Spleen (tissue), 11 donors: ENCODE measurements at regions not wholly inside any gene's neighbourhood (a gene's known extent, or its start where the extent isn't known, plus 50 kb on each side); places are given as distances from the start of the nearest gene placed in this dataset.
"Not testable (repeated sequence)": the region's sequence is repeated elsewhere in the genome, so short reads cannot be mapped to it uniquely, and the experiment has no call there.

Experiments used
- DNase-seq: peaks from one replicate; pipeline ENCODE4 v3.0.0-alpha.2; 2020
- H3K27ac ChIP-seq, 8 donors: fragments of 200-600 bp; sonication (generic) in 7 of 8; 1 replicate in 4 of 8; 2 replicates in 4 of 8; pipeline versions ENCODE4 v1.5.0 to v1.8.0; 2016 to 2021; ENCODE audit warnings: inconsistent platforms in 4 of 8, mild to moderate bottlenecking in 4 of 8, moderate library complexity in 1 of 8
- H3K27me3 ChIP-seq, 7 donors: fragments of 200-600 bp; sonication (generic) in 6 of 7; replicated peaks in 1 of 7; 1 replicate in 4 of 7; 2 replicates in 3 of 7; pipeline versions ENCODE4 v1.5.0 to v1.8.0; 2016 to 2021; ENCODE audit warnings: inconsistent platforms in 3 of 7, mild to moderate bottlenecking in 1 of 7
- H3K36me3 ChIP-seq, 6 donors: fragments of 200-600 bp; sonication (generic) in 5 of 6; 1 replicate in 4 of 6; 2 replicates in 2 of 6; pipeline versions ENCODE4 v1.5.0 to v1.8.0; 2016 to 2021; ENCODE audit warnings: inconsistent platforms in 2 of 6
- H3K4me1 ChIP-seq, 6 donors: fragments of 200-600 bp; sonication (generic) in 5 of 6; 1 replicate in 3 of 6; 2 replicates in 3 of 6; pipeline versions ENCODE4 v1.5.0 to v1.8.0; 2016 to 2021; ENCODE audit warnings: inconsistent platforms in 3 of 6
- H3K4me3 ChIP-seq, 8 donors: fragments of 200-600 bp; sonication (generic) in 7 of 8; 1 replicate in 4 of 8; 2 replicates in 4 of 8; pipeline versions ENCODE4 v1.5.0 to v1.8.0; 2016 to 2021; ENCODE audit warnings: inconsistent platforms in 4 of 8, mild to moderate bottlenecking in 4 of 8, moderate library complexity in 2 of 8
- H3K9me3 ChIP-seq, 8 donors: fragments of 200-600 bp; sonication (generic) in 7 of 8; 1 replicate in 4 of 8; 2 replicates in 4 of 8; pipeline versions ENCODE4 v1.5.0 to v1.8.0; 2016 to 2021; ENCODE audit warnings: inconsistent platforms in 4 of 8
- CTCF ChIP-seq, 11 experiments: fragments of 200-600 bp in 7 of 11; fragments of 450-650 bp in 4 of 11; sonication (generic) in 4 of 11; IDR thresholded peaks in 8 of 11; conservative IDR thresholded peaks in 3 of 11; 1 replicate in 7 of 11; 2 replicates in 4 of 11; pipeline versions ENCODE4 v1.4.0 to v1.8.0; 2016 to 2021; ENCODE audit warnings: antibody characterized with exemption in 11 of 11, inconsistent platforms in 4 of 11, mild to moderate bottlenecking in 1 of 11
- POLR2A ChIP-seq, 3 donors: fragments of 450-650 bp; IDR thresholded peaks; one replicate each; pipeline ENCODE4 v1.5.1; 2017; ENCODE audit warnings: antibody characterized with exemption in 3 of 3, mild to moderate bottlenecking in 1 of 3
- POLR2AphosphoS5 ChIP-seq, 3 donors: sonication (generic); formaldehyde crosslinking; IDR thresholded peaks; one replicate each; pipeline ENCODE4 v1.5.1; 2017; ENCODE audit warnings: antibody characterized with exemption in 3 of 3
- WGBS, 5 donors: extraction: QIAGEN DNeasy Blood & Tissue Kit in 3 of 5; methylation state at CpG; one replicate each; pipeline versions ENCODE4 v1.1.5 to v1.1.7; 2013 to 2018; 5-methylcytosine and 5-hydroxymethylcytosine counted together
- intact Hi-C: fragments of 100-400 bp; cut with DNase I; formaldehyde crosslinking; loops from one replicate; pipeline ENCODE4 v1.15.0; 2023; ENCODE audit warnings: low total_unique reads
- donor health status: healthy with polysubstance abuse.
- donor health status: DM: no; HTN: no; CAD: no; lungs with moderate emphysema.
- donor health status: DM: no; HTN: no; CAD: no.
- donor health status: Bipolar disorder and iron deficiency.
- donor health status: healthy.
- donor health status: DM: no; HTN: no; CAD: no.
- donor health status: DM: yes; HTN: yes; CAD: no.

- Histone ChIP-seq H3K27me3 (no peaks in the 10 kb centered on the region), H3K27ac (no peak overlapping the region), H3K4me3 (no peak overlapping the region), H3K9me3 (peaks cover 0 to 9% (median 5%) of the 10 kb centered on the region in 8 donors), H3K36me3 (no peaks in the 10 kb centered on the region), H3K4me1 (no peaks in the 10 kb centered on the region)
- WGBS, 5 donors: 67 to 76% (median 70%) methylated on average over 14 of the region's 14 CpGs
- TF ChIP-seq POLR2AphosphoS5 (IDR thresholded peaks at IDR 0.05) (no peak), CTCF (IDR thresholded peaks at IDR 0.05 in 8 of 11, conservative IDR thresholded peaks at IDR 0.05 in 3 of 11) (no peak), POLR2A (IDR thresholded peaks at IDR 0.05) (no peak)
- DNase-seq: no peak
- intact Hi-C loops: no loop called here
Measured at GRCh38 chr22:26941896-26942636, 284.7 kb downstream of the MIAT start.

DNA sequence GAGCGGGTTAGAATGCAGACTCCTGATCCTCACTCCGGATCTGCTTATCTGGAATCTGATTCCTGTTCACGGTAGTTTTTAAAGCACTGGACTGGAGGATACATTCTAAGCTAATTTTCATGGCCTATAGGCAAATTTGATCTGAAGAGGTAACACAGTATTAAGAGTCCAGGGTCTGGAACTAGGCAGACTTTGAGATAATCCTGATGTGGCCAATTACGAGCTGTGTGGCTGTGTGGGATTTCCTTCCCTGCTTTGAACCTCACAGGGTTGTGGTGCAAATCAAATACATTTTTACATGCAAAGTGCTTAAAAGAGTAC, 285.2 kb downstream of the MIAT start:
- Histone ChIP-seq H3K4me1 (no peaks in the 10 kb centered on the region), H3K36me3 (no peaks in the 10 kb centered on the region), H3K27me3 (no peaks in the 10 kb centered on the region), H3K9me3 (peaks cover 0 to 3% (median under 1%) of the 10 kb centered on the region in 8 donors), H3K4me3 (no peak overlapping the region), H3K27ac (no peak overlapping the region)
- 49 to 80% (median 75%) methylated on average over 4 of the region's 4 CpGs for WGBS, 5 donors
- TF ChIP-seq CTCF (IDR thresholded peaks at IDR 0.05 in 8 of 11, conservative IDR thresholded peaks at IDR 0.05 in 3 of 11) (no peak), POLR2AphosphoS5 (IDR thresholded peaks at IDR 0.05) (no peak), POLR2A (IDR thresholded peaks at IDR 0.05) (no peak)
- no peak for DNase-seq
- intact Hi-C loops: no loop called here

- no peaks in the 10 kb centered on the region for H3K9me3 ChIP-seq
- H3K36me3 ChIP-seq: no peaks in the 10 kb centered on the region
- no peak for DNase-seq
- H3K27me3 ChIP-seq: peaks cover 0 to under 1% (median 0%) of the 10 kb centered on the region in 7 donors
- WGBS, 5 donors: 44 to 77% (median 72%) methylated on average over 1 of the region's 1 CpG
- intact Hi-C loops: no loop called here
- TF ChIP-seq POLR2AphosphoS5 (IDR thresholded peaks at IDR 0.05): no peak
- H3K4me1 ChIP-seq: no peaks in the 10 kb centered on the region
- no peak overlapping the region for H3K27ac ChIP-seq
- H3K4me3 ChIP-seq: no peak overlapping the region
Measured at GRCh38 chr22:26945565-26945964, 288.2 kb downstream of the MIAT start.

- H3K9me3 ChIP-seq: no peaks in the 10 kb centered on the region
- H3K27me3 ChIP-seq: peaks cover 0 to 36% (median 5%) of the 10 kb centered on the region in 7 donors
- no peak overlapping the region for H3K27ac ChIP-seq
- TF ChIP-seq POLR2A (IDR thresholded peaks at IDR 0.05) (no peak), CTCF (IDR thresholded peaks at IDR 0.05 in 8 of 11, conservative IDR thresholded peaks at IDR 0.05 in 3 of 11) (no peak), POLR2AphosphoS5 (IDR thresholded peaks at IDR 0.05) (no peak)
- no peaks in the 10 kb centered on the region for H3K36me3 ChIP-seq
- peaks cover 0 to 8% (median 0%) of the 10 kb centered on the region in 6 donors for H3K4me1 ChIP-seq
- 28 to 86% (median 52%) methylated on average over 3 of the region's 3 CpGs for WGBS, 5 donors
- H3K4me3 ChIP-seq: no peak overlapping the region
- no peak for DNase-seq
- intact Hi-C loops: no loop called here
Measured at GRCh38 chr22:26949193-26949592, 291.8 kb downstream of the MIAT start.

DNA sequence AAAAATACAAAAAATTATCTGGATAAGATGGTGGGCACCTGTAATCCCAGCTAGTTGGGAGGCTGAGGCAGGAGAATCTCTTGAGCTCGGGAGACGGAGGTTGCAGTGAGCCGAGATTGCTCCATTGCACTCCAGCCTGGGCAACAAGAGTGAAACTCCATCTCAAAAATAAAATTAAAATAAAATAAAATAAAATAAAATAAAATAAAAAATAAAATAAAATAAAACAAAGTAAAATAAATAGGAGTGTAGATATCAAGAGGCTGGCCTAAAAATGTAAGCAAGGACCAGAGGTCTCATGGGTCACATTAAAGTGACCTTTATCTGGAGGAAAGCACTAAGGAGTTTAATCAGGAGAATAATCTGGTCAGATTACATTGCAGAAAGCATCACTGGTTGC, 293.8 kb downstream of the MIAT start:
- H3K9me3 ChIP-seq, DNase-seq, H3K27ac ChIP-seq, intact Hi-C loops, H3K4me3 ChIP-seq, H3K4me1 ChIP-seq, H3K36me3 ChIP-seq: not testable (repeated sequence)
- 91 to 99% (median 97%) methylated on average over 3 of the region's 3 CpGs for whole genome bisulfite sequencing, 5 donors
- H3K27me3 ChIP-seq: peaks cover 0 to 53% (median 5%) of the 10 kb centered on the region in 7 donors
